ENCODE measurements at regions not wholly inside any gene's neighbourhood (a gene's known extent, or its start where the extent isn't known, plus 50 kb on each side); places are given as distances from the start of the nearest gene placed in this dataset.

DNA sequence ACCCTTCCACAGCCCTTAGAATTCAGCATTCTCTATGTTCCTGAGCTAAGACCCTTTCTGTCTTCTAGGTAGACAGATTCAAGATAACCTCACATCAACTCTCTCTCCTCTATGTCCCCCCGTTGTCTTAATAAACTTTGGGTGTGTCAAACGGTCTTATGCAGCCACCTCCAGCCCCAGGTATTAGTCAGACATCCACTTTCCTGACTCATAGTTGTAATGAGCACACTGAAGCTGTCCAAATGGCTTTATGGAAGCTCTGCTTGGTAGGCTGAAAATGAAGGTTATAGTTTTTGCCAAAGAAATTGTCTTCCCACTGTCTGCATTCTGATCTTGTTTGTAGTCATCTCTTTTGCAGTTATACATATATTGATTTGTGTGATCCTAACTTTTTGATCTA, 482.0 kb downstream of the RMST start:
- TF ChIP-seq, protein P1, sequence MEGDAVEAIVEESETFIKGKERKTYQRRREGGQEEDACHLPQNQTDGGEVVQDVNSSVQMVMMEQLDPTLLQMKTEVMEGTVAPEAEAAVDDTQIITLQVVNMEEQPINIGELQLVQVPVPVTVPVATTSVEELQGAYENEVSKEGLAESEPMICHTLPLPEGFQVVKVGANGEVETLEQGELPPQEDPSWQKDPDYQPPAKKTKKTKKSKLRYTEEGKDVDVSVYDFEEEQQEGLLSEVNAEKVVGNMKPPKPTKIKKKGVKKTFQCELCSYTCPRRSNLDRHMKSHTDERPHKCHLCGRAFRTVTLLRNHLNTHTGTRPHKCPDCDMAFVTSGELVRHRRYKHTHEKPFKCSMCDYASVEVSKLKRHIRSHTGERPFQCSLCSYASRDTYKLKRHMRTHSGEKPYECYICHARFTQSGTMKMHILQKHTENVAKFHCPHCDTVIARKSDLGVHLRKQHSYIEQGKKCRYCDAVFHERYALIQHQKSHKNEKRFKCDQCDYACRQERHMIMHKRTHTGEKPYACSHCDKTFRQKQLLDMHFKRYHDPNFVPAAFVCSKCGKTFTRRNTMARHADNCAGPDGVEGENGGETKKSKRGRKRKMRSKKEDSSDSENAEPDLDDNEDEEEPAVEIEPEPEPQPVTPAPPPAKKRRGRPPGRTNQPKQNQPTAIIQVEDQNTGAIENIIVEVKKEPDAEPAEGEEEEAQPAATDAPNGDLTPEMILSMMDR (IDR thresholded peaks at IDR 0.05): no peak
- no peak for TF ChIP-seq POLR2A (IDR thresholded peaks at IDR 0.05)

Data from adrenal gland (tissue), 5 donors.